Liver (tissue), 3 donors: ENCODE measurements at regions not wholly inside any gene's neighbourhood (a gene's known extent, or its start where the extent isn't known, plus 50 kb on each side); places are given as distances from the start of the nearest gene placed in this dataset.

Source experiments
- GABPA ChIP-seq, 2 donors: IDR thresholded peaks in 1 of 2; conservative IDR thresholded peaks in 1 of 2; 2 replicates each; pipeline ENCODE4 v1.6.1; 2016; ENCODE audit warnings: antibody characterized with exemption in 2 of 2, mild to moderate bottlenecking in 1 of 2, moderate library complexity in 1 of 2
- HNF4A ChIP-seq, 2 donors: conservative IDR thresholded peaks; 2 replicates each; pipeline ENCODE4 v1.6.1; 2016; ENCODE audit warnings: antibody characterized with exemption in 2 of 2, mild to moderate bottlenecking in 2 of 2
- HNF4G ChIP-seq: IDR thresholded peaks from 2 replicates; pipeline ENCODE4 v1.6.1; 2016; ENCODE audit warnings: antibody characterized with exemption
- JUND ChIP-seq, 2 donors: IDR thresholded peaks; 2 replicates each; pipeline ENCODE4 v1.6.1; 2016; ENCODE audit warnings: antibody characterized with exemption in 2 of 2
- RAD21 ChIP-seq, 2 donors: IDR thresholded peaks; 2 replicates each; pipeline ENCODE4 v1.6.1; 2016; ENCODE audit warnings: antibody characterized with exemption in 2 of 2, mild to moderate bottlenecking in 2 of 2
- SP1 ChIP-seq: IDR thresholded peaks from 2 replicates; pipeline ENCODE4 v1.6.1; 2018; ENCODE audit warnings: antibody characterized with exemption, mild to moderate bottlenecking
- TAF1 ChIP-seq: conservative IDR thresholded peaks from 2 replicates; pipeline ENCODE4 v1.6.1; 2016; ENCODE audit warnings: antibody characterized with exemption, mild to moderate bottlenecking
- YY1 ChIP-seq: IDR thresholded peaks from 2 replicates; pipeline ENCODE4 v1.6.1; 2016; ENCODE audit warnings: antibody characterized with exemption, mild to moderate bottlenecking
- TF ChIP-seq, protein P1 (sequence below): IDR thresholded peaks from 2 replicates; pipeline ENCODE4 v1.6.1; 2016; ENCODE audit warnings: antibody characterized with exemption
- TF ChIP-seq, protein P2 (sequence below): fragments of 150-350 bp; IDR thresholded peaks from 2 replicates; pipeline ENCODE4 v1.5.1; 2017; ENCODE audit warnings: improper control_type of control experiment, low read depth, low read length; ENCODE audit not compliant: missing input control
- TF ChIP-seq, protein P3 (sequence below): IDR thresholded peaks from 2 replicates; pipeline ENCODE4 v1.6.1; 2016; ENCODE audit warnings: antibody characterized with exemption, mild to moderate bottlenecking
- TF ChIP-seq, protein P4 (sequence below): IDR thresholded peaks from 2 replicates; pipeline ENCODE4 v1.6.1; 2016; ENCODE audit warnings: antibody characterized with exemption
- TF ChIP-seq, protein P5 (sequence below): IDR thresholded peaks from 2 replicates; pipeline ENCODE4 v1.6.1; 2016; ENCODE audit warnings: antibody characterized with exemption
- donor health status: healthy.
- donor health status: healthy.

DNA sequence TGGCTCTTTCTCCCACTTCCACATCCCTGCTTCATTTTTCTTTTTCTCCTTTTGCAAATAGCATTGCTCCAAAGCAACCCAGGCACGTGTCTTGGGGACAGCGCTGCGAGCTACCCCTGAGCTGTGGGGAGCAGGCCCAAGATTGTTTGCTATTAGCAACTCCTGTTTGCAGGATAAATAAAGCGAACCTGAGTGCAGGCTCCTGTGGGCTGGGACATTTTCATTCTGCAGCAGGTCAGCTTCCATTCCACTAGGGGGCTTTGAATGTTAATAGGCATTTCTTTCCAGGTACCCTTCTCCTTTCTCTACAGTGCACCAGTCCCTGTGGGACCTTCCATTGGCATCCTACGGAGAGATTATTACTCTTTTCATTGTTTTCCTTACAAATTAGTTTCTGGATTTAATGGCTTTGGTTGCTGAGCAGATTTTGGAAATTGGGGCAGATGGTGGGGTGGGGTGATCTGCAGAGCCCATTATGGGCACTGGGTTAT lies 54.0 kb downstream of the OLFML3 start:
- TF ChIP-seq, protein P1, sequence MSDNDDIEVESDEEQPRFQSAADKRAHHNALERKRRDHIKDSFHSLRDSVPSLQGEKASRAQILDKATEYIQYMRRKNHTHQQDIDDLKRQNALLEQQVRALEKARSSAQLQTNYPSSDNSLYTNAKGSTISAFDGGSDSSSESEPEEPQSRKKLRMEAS, result no peak
- TF ChIP-seq, protein P2, sequence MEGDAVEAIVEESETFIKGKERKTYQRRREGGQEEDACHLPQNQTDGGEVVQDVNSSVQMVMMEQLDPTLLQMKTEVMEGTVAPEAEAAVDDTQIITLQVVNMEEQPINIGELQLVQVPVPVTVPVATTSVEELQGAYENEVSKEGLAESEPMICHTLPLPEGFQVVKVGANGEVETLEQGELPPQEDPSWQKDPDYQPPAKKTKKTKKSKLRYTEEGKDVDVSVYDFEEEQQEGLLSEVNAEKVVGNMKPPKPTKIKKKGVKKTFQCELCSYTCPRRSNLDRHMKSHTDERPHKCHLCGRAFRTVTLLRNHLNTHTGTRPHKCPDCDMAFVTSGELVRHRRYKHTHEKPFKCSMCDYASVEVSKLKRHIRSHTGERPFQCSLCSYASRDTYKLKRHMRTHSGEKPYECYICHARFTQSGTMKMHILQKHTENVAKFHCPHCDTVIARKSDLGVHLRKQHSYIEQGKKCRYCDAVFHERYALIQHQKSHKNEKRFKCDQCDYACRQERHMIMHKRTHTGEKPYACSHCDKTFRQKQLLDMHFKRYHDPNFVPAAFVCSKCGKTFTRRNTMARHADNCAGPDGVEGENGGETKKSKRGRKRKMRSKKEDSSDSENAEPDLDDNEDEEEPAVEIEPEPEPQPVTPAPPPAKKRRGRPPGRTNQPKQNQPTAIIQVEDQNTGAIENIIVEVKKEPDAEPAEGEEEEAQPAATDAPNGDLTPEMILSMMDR, result peak; percentile 29
- TF ChIP-seq JUND (IDR thresholded peaks at IDR 0.05) (no peak), YY1 (no peak), TAF1 (no peak), GABPA (IDR thresholded peaks at IDR 0.05 in 1 of 2, conservative IDR thresholded peaks at IDR 0.05 in 1 of 2) (no peak), RAD21 (IDR thresholded peaks at IDR 0.05) (peak; percentile 24 to 26), SP1 (no peak), HNF4A (conservative IDR thresholded peaks at IDR 0.05) (no peak), HNF4G (no peak)
- TF ChIP-seq, protein P3, sequence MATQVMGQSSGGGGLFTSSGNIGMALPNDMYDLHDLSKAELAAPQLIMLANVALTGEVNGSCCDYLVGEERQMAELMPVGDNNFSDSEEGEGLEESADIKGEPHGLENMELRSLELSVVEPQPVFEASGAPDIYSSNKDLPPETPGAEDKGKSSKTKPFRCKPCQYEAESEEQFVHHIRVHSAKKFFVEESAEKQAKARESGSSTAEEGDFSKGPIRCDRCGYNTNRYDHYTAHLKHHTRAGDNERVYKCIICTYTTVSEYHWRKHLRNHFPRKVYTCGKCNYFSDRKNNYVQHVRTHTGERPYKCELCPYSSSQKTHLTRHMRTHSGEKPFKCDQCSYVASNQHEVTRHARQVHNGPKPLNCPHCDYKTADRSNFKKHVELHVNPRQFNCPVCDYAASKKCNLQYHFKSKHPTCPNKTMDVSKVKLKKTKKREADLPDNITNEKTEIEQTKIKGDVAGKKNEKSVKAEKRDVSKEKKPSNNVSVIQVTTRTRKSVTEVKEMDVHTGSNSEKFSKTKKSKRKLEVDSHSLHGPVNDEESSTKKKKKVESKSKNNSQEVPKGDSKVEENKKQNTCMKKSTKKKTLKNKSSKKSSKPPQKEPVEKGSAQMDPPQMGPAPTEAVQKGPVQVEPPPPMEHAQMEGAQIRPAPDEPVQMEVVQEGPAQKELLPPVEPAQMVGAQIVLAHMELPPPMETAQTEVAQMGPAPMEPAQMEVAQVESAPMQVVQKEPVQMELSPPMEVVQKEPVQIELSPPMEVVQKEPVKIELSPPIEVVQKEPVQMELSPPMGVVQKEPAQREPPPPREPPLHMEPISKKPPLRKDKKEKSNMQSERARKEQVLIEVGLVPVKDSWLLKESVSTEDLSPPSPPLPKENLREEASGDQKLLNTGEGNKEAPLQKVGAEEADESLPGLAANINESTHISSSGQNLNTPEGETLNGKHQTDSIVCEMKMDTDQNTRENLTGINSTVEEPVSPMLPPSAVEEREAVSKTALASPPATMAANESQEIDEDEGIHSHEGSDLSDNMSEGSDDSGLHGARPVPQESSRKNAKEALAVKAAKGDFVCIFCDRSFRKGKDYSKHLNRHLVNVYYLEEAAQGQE, result no peak
- TF ChIP-seq, protein P4, sequence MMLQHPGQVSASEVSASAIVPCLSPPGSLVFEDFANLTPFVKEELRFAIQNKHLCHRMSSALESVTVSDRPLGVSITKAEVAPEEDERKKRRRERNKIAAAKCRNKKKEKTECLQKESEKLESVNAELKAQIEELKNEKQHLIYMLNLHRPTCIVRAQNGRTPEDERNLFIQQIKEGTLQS, result no peak
- TF ChIP-seq, protein P5, sequence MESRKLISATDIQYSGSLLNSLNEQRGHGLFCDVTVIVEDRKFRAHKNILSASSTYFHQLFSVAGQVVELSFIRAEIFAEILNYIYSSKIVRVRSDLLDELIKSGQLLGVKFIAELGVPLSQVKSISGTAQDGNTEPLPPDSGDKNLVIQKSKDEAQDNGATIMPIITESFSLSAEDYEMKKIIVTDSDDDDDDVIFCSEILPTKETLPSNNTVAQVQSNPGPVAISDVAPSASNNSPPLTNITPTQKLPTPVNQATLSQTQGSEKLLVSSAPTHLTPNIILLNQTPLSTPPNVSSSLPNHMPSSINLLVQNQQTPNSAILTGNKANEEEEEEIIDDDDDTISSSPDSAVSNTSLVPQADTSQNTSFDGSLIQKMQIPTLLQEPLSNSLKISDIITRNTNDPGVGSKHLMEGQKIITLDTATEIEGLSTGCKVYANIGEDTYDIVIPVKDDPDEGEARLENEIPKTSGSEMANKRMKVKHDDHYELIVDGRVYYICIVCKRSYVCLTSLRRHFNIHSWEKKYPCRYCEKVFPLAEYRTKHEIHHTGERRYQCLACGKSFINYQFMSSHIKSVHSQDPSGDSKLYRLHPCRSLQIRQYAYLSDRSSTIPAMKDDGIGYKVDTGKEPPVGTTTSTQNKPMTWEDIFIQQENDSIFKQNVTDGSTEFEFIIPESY, result no peak
